OCI-LY7 (cell line): ENCODE measurements at regions not wholly inside any gene's neighbourhood (a gene's known extent, or its start where the extent isn't known, plus 50 kb on each side); places are given as distances from the start of the nearest gene placed in this dataset.
A peak's percentile ranks its signal among the peaks of the same experiment; 100 is the strongest.

Source experiments
- BruUV-seq: library from RNA; stranded (reverse); fragments of 400-500 nt; replicated peaks from 2 replicates; lab custom pipeline; 2021; lab: Mats Ljungman, UMichigan
- CTCF ChIA-PET: fragments of 300-600 bp; sonication (Branson Sonifier 250); formaldehyde crosslinking; loops from one replicate; lab custom pipeline; 2022; ENCODE audit warnings: antibody characterized with exemption; ENCODE audit not compliant: unreplicated experiment; lab: Charles Lee
- POLR2A ChIA-PET: fragments of 300-600 bp; sonication (Branson Sonifier 250); formaldehyde crosslinking; loops from one replicate; lab custom pipeline; 2022; ENCODE audit warnings: antibody characterized with exemption; lab: Charles Lee
- DNase-seq: peaks from one replicate; pipeline ENCODE4 v3.0.0-alpha.2; 2015; ENCODE audit warnings: low spot score
- H2AFZ ChIP-seq: fragments of 200-600 bp; sonication (generic), shearing (Covaris generic); 2 replicates; pipeline ENCODE4 v1.6.1; 2014; ENCODE audit warnings: mild to moderate bottlenecking, antibody characterized with exemption, low read length, moderate library complexity
- H3K27ac ChIP-seq: fragments of 200-600 bp; sonication (generic); 2 replicates; pipeline ENCODE4 v1.5.1; 2014; ENCODE audit warnings: mixed run types, low read depth, mild to moderate bottlenecking, moderate library complexity, low read length, inconsistent platforms; ENCODE audit not compliant: poor library complexity, severe bottlenecking
- H3K36me3 ChIP-seq: fragments of 200-600 bp; sonication (generic); 2 replicates; pipeline ENCODE4 v1.6.1; 2014; ENCODE audit warnings: mild to moderate bottlenecking, antibody characterized with exemption, low read length, moderate library complexity, mixed read lengths; ENCODE audit not compliant: insufficient read depth
- H3K4me1 ChIP-seq: fragments of 200-600 bp; sonication (generic); 2 replicates; pipeline ENCODE4 v1.5.1; 2014; ENCODE audit warnings: mild to moderate bottlenecking, low read length; ENCODE audit not compliant: insufficient read depth, poor library complexity, severe bottlenecking
- H3K4me2 ChIP-seq: fragments of 200-600 bp; sonication (generic); 2 replicates; pipeline ENCODE4 v1.6.1; 2014; ENCODE audit warnings: mild to moderate bottlenecking, low read length
- H3K4me3 ChIP-seq: fragments of 200-600 bp; sonication (generic); 2 replicates; pipeline ENCODE4 v1.5.1; 2014; ENCODE audit warnings: mild to moderate bottlenecking, low read depth, low read length; ENCODE audit not compliant: poor library complexity, severe bottlenecking
- H3K79me2 ChIP-seq: fragments of 200-600 bp; sonication (generic); 2 replicates; pipeline ENCODE4 v1.6.1; 2016; ENCODE audit warnings: low read depth, mild to moderate bottlenecking, low read length, moderate library complexity, mixed read lengths; ENCODE audit not compliant: insufficient read depth
- H3K9me2 ChIP-seq: fragments of 200-600 bp; sonication (generic); 2 replicates; pipeline ENCODE4 v1.6.1; 2016; ENCODE audit warnings: mild to moderate bottlenecking, low read length, mixed read lengths; ENCODE audit not compliant: insufficient read depth
- H3K9me3 ChIP-seq: fragments of 200-600 bp; sonication (generic); 2 replicates; pipeline ENCODE4 v1.6.1; 2014; ENCODE audit warnings: mild to moderate bottlenecking, mixed run types, low read length, mixed read lengths
- H4K20me1 ChIP-seq: fragments of 200-600 bp; sonication (generic); 2 replicates; pipeline ENCODE4 v1.6.1; 2014; ENCODE audit warnings: mild to moderate bottlenecking, antibody characterized with exemption, low read length, moderate library complexity, mixed read lengths; ENCODE audit not compliant: insufficient read depth
- CTCF ChIP-seq: fragments of 200-600 bp; sonication (generic); conservative IDR thresholded peaks from 2 replicates; pipeline ENCODE4 v1.5.1; 2014; ENCODE audit warnings: mild to moderate bottlenecking, antibody characterized with exemption, low read length, moderate library complexity, mixed read lengths
- EZH2phosphoT487 ChIP-seq: fragments of 200-600 bp; sonication (generic); IDR thresholded peaks from 2 replicates; pipeline ENCODE4 v1.6.1; 2018; ENCODE audit warnings: low read depth, borderline replicate concordance, mild to moderate bottlenecking, mixed run types, antibody characterized with exemption, low read length, moderate library complexity, mixed read lengths
- intact Hi-C: fragments of 100-400 bp; cut with micrococcal nuclease; formaldehyde crosslinking; loops from one replicate; pipeline ENCODE4 v1.10.0; 2022; ENCODE audit not compliant: unreplicated experiment

GRCh38 chr19:28401739-28402424, 811.1 kb downstream of the UQCRFS1 start:
- Histone ChIP-seq H3K27ac (no peak overlapping the region), H3K79me2 (no peaks in the 10 kb centered on the region), H3K9me3 (no peaks in the 10 kb centered on the region), H3K4me1 (no peaks in the 10 kb centered on the region), H3K4me2 (peak overlapping the region; percentile 27; the same call in 1 of the 2 replicates), H3K9me2 (no peaks in the 10 kb centered on the region), H2AFZ (no peak overlapping the region), H4K20me1 (no peaks in the 10 kb centered on the region), H3K36me3 (no peaks in the 10 kb centered on the region), H3K4me3 (no peak overlapping the region)
- ChIA-PET CTCF (no interaction called here), POLR2A (interaction anchor here (0.7 to 1.5 kb wide), 2 partner anchors 9 to 25 kb away, joined by 3 to 5 read pairs; no protein-coding TSS in a partner anchor)
- BruUV-seq: no TSS peak
- DNase-seq: no peak
- TF ChIP-seq EZH2phosphoT487 (no peak), CTCF (no peak)
- intact Hi-C loops: no loop called here

- H3K9me3 ChIP-seq: no peaks in the 10 kb centered on the region
- no TSS peak for BruUV-seq
- H3K79me2 ChIP-seq: no peaks in the 10 kb centered on the region
- H3K4me3 ChIP-seq: no peak overlapping the region
- intact Hi-C loops: no loop called here
- DNase-seq: no peak
- H3K36me3 ChIP-seq: no peaks in the 10 kb centered on the region
- H3K4me1 ChIP-seq: no peaks in the 10 kb centered on the region
- no peaks in the 10 kb centered on the region for H3K9me2 ChIP-seq
- no peaks in the 10 kb centered on the region for H4K20me1 ChIP-seq
- TF ChIP-seq EZH2phosphoT487: no peak
- no peak for TF ChIP-seq CTCF
- ChIA-PET CTCF (no interaction called here), POLR2A (interaction anchor here (0.7 to 1.5 kb wide), 4 partner anchors 8 to 26 kb away, joined by 3 to 5 read pairs (median 3); no protein-coding TSS in a partner anchor)
- H2AFZ ChIP-seq: no peak overlapping the region
- no peak overlapping the region for H3K27ac ChIP-seq
- peak overlapping the region; percentile 27; the same call in 1 of the 2 replicates for H3K4me2 ChIP-seq
Measured at GRCh38 chr19:28400953-28401671, 811.8 kb downstream of the UQCRFS1 start.
